ENCODE measurements at regions not wholly inside any gene's neighbourhood (a gene's known extent, or its start where the extent isn't known, plus 50 kb on each side); places are given as distances from the start of the nearest gene placed in this dataset.

DNA sequence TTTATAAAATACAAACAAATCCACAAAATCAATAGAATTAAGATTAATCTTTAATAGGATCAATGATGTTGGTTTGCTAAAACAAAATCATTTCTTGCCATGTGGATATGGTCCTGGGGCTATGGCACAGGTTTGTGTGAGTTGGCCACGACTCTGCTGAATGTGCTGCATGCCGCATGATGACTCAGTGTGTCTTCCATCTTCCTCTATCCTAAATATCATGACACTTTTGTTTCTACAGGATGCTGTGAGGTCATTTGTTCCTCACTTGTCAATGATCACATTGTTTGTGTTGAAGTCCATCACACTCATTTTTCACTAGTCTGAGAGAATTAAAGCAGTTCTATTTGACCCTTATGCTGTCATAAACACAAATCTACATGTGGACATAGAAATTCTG lies 167.2 kb upstream of the ZBED5 start:
- Mint-ChIP-seq H3K27me3 (peaks cover 27 to 37% of the 10 kb centered on the region in 2 donors), H3K4me3 (no peak overlapping the region), H3K9me3 (no peaks in the 10 kb centered on the region), H3K27ac (no peak overlapping the region), H3K36me3 (no peaks in the 10 kb centered on the region), H3K4me1 (peaks cover 1 to 20% of the 10 kb centered on the region in 2 donors)
- DNase-seq: no peak
- ATAC-seq (replicated peaks): no peak

- no peaks in the 10 kb centered on the region for H3K9me3 Mint-ChIP-seq
- H3K4me3 Mint-ChIP-seq: no peak overlapping the region
- no peak for DNase-seq
- ATAC-seq (replicated peaks): no peak
- H3K27ac Mint-ChIP-seq: no peak overlapping the region
- H3K4me1 Mint-ChIP-seq: peaks cover 0 to 20% of the 10 kb centered on the region in 2 donors
- H3K27me3 Mint-ChIP-seq: peaks cover 9 to 18% of the 10 kb centered on the region in 2 donors
- no peaks in the 10 kb centered on the region for H3K36me3 Mint-ChIP-seq
Observed at GRCh38 chr11:11022125-11022730, 164.4 kb upstream of the ZBED5 start.

- no peak for ATAC-seq (replicated peaks)
- Mint-ChIP-seq H3K9me3 (no peaks in the 10 kb centered on the region), H3K27ac (no peak overlapping the region), H3K36me3 (no peaks in the 10 kb centered on the region), H3K27me3 (peaks cover 9 to 18% of the 10 kb centered on the region in 2 donors), H3K4me3 (no peak overlapping the region), H3K4me1 (peaks cover 0 to 20% of the 10 kb centered on the region in 2 donors)
- DNase-seq: no peak
Observed at GRCh38 chr11:11021563-11021962, 163.7 kb upstream of the ZBED5 start.

- ATAC-seq (replicated peaks): no peak
- H3K27ac Mint-ChIP-seq: no peak overlapping the region
- H3K4me3 Mint-ChIP-seq: no peak overlapping the region
Observed at GRCh38 chr11:11020747-11021149, 162.9 kb upstream of the ZBED5 start.

GRCh38 chr11:11020219-11020726 lies 162.4 kb upstream of the ZBED5 start:
- H3K9me3 Mint-ChIP-seq: no peaks in the 10 kb centered on the region
- H3K4me1 Mint-ChIP-seq: peaks cover 2 to 20% of the 10 kb centered on the region in 2 donors
- no peak overlapping the region for H3K4me3 Mint-ChIP-seq
- H3K36me3 Mint-ChIP-seq: no peaks in the 10 kb centered on the region
- peaks cover 9 to 10% of the 10 kb centered on the region in 2 donors for H3K27me3 Mint-ChIP-seq
- DNase-seq (no peak), ATAC-seq (replicated peaks) (no peak)
- H3K27ac Mint-ChIP-seq: no peak overlapping the region

More at GRCh38 chr11:11020747-11021149, 162.9 kb upstream of the ZBED5 start:
- Mint-ChIP-seq H3K27me3 (peaks cover 9 to 14% of the 10 kb centered on the region in 2 donors), H3K36me3 (no peaks in the 10 kb centered on the region), H3K4me1 (peaks cover 2 to 20% of the 10 kb centered on the region in 2 donors), H3K9me3 (no peaks in the 10 kb centered on the region)
- DNase-seq: no peak

DNA sequence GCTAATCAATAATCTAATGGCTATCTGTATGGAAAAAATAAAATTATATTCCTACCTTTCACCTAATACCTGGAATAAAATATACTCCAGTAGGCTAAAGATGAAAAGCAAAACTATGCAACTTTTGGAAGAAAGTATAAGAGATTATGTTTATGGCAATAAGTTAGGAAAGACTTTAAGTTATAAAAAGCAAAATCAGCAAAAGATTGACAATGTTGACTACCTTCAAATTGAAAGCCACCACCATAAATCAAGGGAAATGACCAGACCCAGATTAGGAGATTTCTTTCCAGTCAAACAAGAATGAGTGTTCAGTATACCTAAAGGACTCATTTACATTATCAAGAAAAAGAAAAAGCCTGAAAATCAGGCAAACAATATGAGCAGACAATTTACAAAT lies 159.1 kb upstream of the ZBED5 start:
- Mint-ChIP-seq H3K4me1 (peaks cover 6 to 25% of the 10 kb centered on the region in 2 donors), H3K36me3 (no peaks in the 10 kb centered on the region), H3K4me3 (no peak overlapping the region), H3K27me3 (no peaks in the 10 kb centered on the region), H3K27ac (no peak overlapping the region), H3K9me3 (no peaks in the 10 kb centered on the region)
- no peak for ATAC-seq (replicated peaks)
- no peak for DNase-seq

- Mint-ChIP-seq H3K4me1 (peaks cover 12 to 24% of the 10 kb centered on the region in 2 donors), H3K36me3 (no peaks in the 10 kb centered on the region), H3K9me3 (no peaks in the 10 kb centered on the region), H3K27ac (no peak overlapping the region), H3K27me3 (no peaks in the 10 kb centered on the region), H3K4me3 (no peak overlapping the region)
- no peak for ATAC-seq (replicated peaks)
- no peak for DNase-seq
Observed at GRCh38 chr11:11016068-11016467, 158.2 kb upstream of the ZBED5 start.

DNA sequence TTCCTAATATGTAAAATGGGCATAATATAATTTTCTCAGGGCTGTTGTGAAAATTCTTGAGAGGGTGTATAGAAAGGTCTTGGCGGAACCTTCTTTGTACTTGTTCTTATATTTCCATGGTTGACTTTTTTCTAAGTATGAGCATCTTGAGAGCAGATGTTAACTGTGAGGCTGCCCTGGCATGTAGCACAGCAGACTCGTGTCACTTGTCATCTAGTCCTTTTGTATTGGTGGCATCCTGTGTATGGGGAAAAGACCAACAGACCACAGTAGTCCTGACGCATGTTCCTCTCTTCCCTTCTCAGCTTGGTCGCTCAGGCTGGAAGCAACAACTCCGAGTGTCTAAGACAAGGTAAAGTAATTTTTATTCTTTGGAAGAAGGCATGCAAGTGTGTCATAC lies 153.8 kb upstream of the ZBED5 start:
- H3K27me3 Mint-ChIP-seq: peaks cover 13 to 18% of the 10 kb centered on the region in 2 donors
- peak; percentile 21 to 52 for ATAC-seq (replicated peaks)
- DNase-seq: no peak
- H3K36me3 Mint-ChIP-seq: no peaks in the 10 kb centered on the region
- no peak overlapping the region for H3K27ac Mint-ChIP-seq
- no peak overlapping the region for H3K4me3 Mint-ChIP-seq
- H3K9me3 Mint-ChIP-seq: no peaks in the 10 kb centered on the region
- H3K4me1 Mint-ChIP-seq: peaks cover 22 to 23% of the 10 kb centered on the region in 2 donors

GRCh38 chr11:11010624-11011127 lies 152.8 kb upstream of the ZBED5 start:
- ATAC-seq (replicated peaks) (no peak), DNase-seq (no peak)
- H3K36me3 Mint-ChIP-seq: peaks cover 0 to 6% of the 10 kb centered on the region in 2 donors
- H3K27ac Mint-ChIP-seq: no peak overlapping the region
- peaks cover 21 to 22% of the 10 kb centered on the region in 2 donors for H3K4me1 Mint-ChIP-seq
- no peaks in the 10 kb centered on the region for H3K9me3 Mint-ChIP-seq
- no peak overlapping the region for H3K4me3 Mint-ChIP-seq
- peaks cover 13 to 28% of the 10 kb centered on the region in 2 donors for H3K27me3 Mint-ChIP-seq

GRCh38 chr11:11009179-11009578 lies 151.3 kb upstream of the ZBED5 start:
- Mint-ChIP-seq H3K4me1 (peaks cover 21 to 22% of the 10 kb centered on the region in 2 donors), H3K4me3 (no peak overlapping the region), H3K9me3 (no peaks in the 10 kb centered on the region), H3K27me3 (peaks cover 13 to 30% of the 10 kb centered on the region in 2 donors), H3K36me3 (peaks cover 0 to 7% of the 10 kb centered on the region in 2 donors), H3K27ac (no peak overlapping the region)
- no peak for DNase-seq
- ATAC-seq (replicated peaks): no peak

DNA sequence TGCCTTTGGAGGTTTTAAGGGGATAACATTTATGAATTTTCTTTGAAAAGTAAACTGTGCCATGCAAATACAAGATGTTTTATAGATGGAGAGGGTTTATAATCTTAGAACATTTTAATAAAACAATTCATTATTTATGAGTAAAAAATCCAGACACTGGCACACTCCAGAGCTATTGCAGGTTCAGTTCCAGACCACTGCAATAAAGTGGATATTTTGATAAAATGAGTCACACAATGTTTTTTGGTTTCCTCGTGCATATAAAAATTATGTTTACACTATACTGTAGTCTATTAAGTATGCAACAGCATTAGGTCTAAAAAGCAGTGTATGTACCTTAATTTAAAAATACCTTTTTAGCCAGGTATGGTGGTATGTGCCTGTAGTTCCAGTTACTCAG lies 146.2 kb upstream of the ZBED5 start:
- H3K4me1 Mint-ChIP-seq: peaks cover 8 to 10% of the 10 kb centered on the region in 2 donors

GRCh38 chr11:11003226-11003625 lies 145.4 kb upstream of the ZBED5 start:
- peaks cover 0 to 7% of the 10 kb centered on the region in 2 donors for H3K36me3 Mint-ChIP-seq
- H3K27ac Mint-ChIP-seq: no peak overlapping the region
- ATAC-seq (replicated peaks): no peak
- no peaks in the 10 kb centered on the region for H3K9me3 Mint-ChIP-seq
- peaks cover 8 to 10% of the 10 kb centered on the region in 2 donors for H3K4me1 Mint-ChIP-seq
- DNase-seq: no peak
- H3K4me3 Mint-ChIP-seq: no peak overlapping the region
- H3K27me3 Mint-ChIP-seq: peaks cover 34 to 53% of the 10 kb centered on the region in 2 donors

More for the DNA sequence above, 146.2 kb upstream of the ZBED5 start:
- Mint-ChIP-seq H3K27me3 (peaks cover 33 to 54% of the 10 kb centered on the region in 2 donors), H3K4me3 (no peak overlapping the region), H3K36me3 (peaks cover 0 to 7% of the 10 kb centered on the region in 2 donors), H3K9me3 (no peaks in the 10 kb centered on the region), H3K27ac (no peak overlapping the region)
- ATAC-seq (replicated peaks) (no peak), DNase-seq (no peak)

DNA sequence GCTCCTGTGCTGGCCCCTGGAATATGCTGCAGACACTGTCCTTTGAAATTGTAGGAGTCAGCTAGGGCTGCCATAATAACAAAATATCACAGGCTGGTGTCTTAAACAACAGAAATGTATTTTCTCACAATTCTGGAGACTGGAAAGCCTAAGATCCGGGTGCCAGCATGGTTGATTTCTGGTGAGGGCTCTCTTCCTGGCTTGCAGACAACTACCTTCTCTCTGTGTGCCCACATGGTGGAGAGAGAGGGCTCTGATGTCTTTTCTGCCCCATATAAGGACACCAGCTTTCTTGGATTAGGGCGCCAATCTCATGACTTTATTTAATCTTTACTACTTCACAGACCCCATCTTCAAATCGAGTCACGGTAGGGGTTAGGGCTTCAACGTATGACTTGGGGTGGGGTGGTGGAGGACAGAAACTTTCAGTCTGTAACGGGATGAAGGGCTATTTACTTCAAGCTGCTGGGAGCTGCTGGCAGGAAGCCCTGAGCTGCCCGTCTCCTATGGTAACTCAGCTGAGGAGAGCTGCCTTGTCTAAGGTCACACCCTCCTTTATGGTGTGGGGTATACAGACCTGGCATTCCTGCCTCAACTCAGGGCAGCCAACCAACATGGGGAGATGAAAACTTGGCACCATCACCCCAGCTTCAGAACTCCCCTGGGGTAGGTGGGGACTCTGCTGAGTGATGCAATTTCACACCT lies 142.9 kb upstream of the ZBED5 start:
- ATAC-seq (replicated peaks): no peak
- H3K27ac Mint-ChIP-seq: no peak overlapping the region
- peaks cover 8 to 10% of the 10 kb centered on the region in 2 donors for H3K4me1 Mint-ChIP-seq
- peaks cover 33 to 38% of the 10 kb centered on the region in 2 donors for H3K27me3 Mint-ChIP-seq
- DNase-seq: no peak
- no peak overlapping the region for H3K4me3 Mint-ChIP-seq
- peaks cover 0 to 2% of the 10 kb centered on the region in 2 donors for H3K36me3 Mint-ChIP-seq
- no peaks in the 10 kb centered on the region for H3K9me3 Mint-ChIP-seq

DNA sequence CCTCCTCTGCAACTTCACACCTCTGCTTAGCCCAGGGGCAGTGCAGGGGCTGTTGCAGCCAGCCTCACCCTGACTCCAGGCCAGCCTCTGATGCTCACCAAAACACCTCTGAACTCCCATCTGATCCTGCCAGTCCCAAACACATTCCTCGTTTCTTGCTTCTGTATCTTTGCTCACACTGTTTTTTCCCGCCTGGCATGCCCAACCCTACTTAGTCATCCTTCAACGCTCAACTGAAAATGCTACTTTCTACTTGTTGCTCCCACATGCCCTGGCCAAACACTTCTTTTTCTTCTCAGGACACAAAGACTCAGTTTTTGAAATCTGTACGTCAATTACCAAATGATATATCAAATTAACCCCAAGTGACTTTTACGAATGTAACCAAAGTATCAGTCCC lies 140.8 kb upstream of the ZBED5 start:
- no peak for DNase-seq
- Mint-ChIP-seq H3K36me3 (peaks cover 4 to 6% of the 10 kb centered on the region in 2 donors), H3K4me3 (no peak overlapping the region), H3K4me1 (peaks cover 11 to 26% of the 10 kb centered on the region in 2 donors), H3K9me3 (peaks cover 5 to 8% of the 10 kb centered on the region in 2 donors), H3K27ac (no peak overlapping the region), H3K27me3 (peaks cover 33 to 35% of the 10 kb centered on the region in 2 donors)
- ATAC-seq (replicated peaks): no peak

All from stimulated activated naive B cell treated with anti-CD40 and anti-IgM and Interleukin-4, amounts not matched to agents 10 μg/mL and 1 μg/mL and 100 μg/mL, for 72 hours (primary cell).